Type B pancreatic cell (in vitro differentiated cells): ENCODE measurements at regions not wholly inside any gene's neighbourhood (a gene's known extent, or its start where the extent isn't known, plus 50 kb on each side); places are given as distances from the start of the nearest gene placed in this dataset.

Experiments used
- DNase-seq: peaks from one replicate; pipeline ENCODE4 v3.0.0; 2021; ENCODE audit warnings: mixed read lengths; ENCODE audit not compliant: unreplicated experiment; ENCODE audit errors: extremely low spot score
- H3K27ac Mint-ChIP-seq: 2 replicates; pipeline ENCODE4 v1.8.0; 2021; ENCODE audit warnings: mild to moderate bottlenecking, mixed read lengths
- H3K27me3 Mint-ChIP-seq: 2 replicates; pipeline ENCODE4 v1.8.0; 2021; ENCODE audit warnings: mixed read lengths
- H3K36me3 Mint-ChIP-seq: 2 replicates; pipeline ENCODE4 v1.8.0; 2021; ENCODE audit warnings: mixed read lengths
- H3K4me1 Mint-ChIP-seq: one replicate; pipeline ENCODE4 v1.8.0; 2021; ENCODE audit warnings: mixed read lengths; ENCODE audit not compliant: unreplicated experiment
- H3K4me3 Mint-ChIP-seq: 2 replicates; pipeline ENCODE4 v1.8.0; 2021; ENCODE audit warnings: mild to moderate bottlenecking, mixed read lengths
- H3K9me3 Mint-ChIP-seq: 2 replicates; pipeline ENCODE4 v1.8.0; 2021; ENCODE audit warnings: mixed read lengths
- CTCF ChIP-seq: fragments of 200-600 bp; sonication (generic); conservative IDR thresholded peaks from 2 replicates; pipeline ENCODE4 v1.5.0; 2021; ENCODE audit warnings: antibody characterized with exemption, mild to moderate bottlenecking

GRCh38 chr11:103651341-103651998 is 385.0 kb upstream of the DDI1 start:
- Mint-ChIP-seq H3K4me3 (no peak overlapping the region), H3K36me3 (peaks cover 4% of the 10 kb centered on the region), H3K4me1 (no peaks in the 10 kb centered on the region), H3K27ac (peak overlapping the region; percentile 52), H3K9me3 (peaks cover 17% of the 10 kb centered on the region), H3K27me3 (no peaks in the 10 kb centered on the region)
- no peak for DNase-seq
- no peak for TF ChIP-seq CTCF

- Mint-ChIP-seq H3K9me3 (peaks cover 17% of the 10 kb centered on the region), H3K27me3 (no peaks in the 10 kb centered on the region), H3K27ac (no peak overlapping the region), H3K4me3 (no peak overlapping the region), H3K4me1 (no peaks in the 10 kb centered on the region), H3K36me3 (peaks cover 4% of the 10 kb centered on the region)
- no peak for DNase-seq
- TF ChIP-seq CTCF: no peak
Observed at GRCh38 chr11:103652013-103652412, 384.4 kb upstream of the DDI1 start.

GRCh38 chr11:103656382-103656781 is 380.1 kb upstream of the DDI1 start:
- Mint-ChIP-seq H3K4me3 (no peak overlapping the region), H3K9me3 (peaks cover 14% of the 10 kb centered on the region), H3K4me1 (no peaks in the 10 kb centered on the region), H3K27me3 (no peaks in the 10 kb centered on the region), H3K36me3 (peaks cover 4% of the 10 kb centered on the region), H3K27ac (no peak overlapping the region)
- no peak for DNase-seq
- no peak for TF ChIP-seq CTCF

GRCh38 chr11:103659206-103659618 is 377.2 kb upstream of the DDI1 start:
- Mint-ChIP-seq H3K9me3 (peaks cover 4% of the 10 kb centered on the region), H3K4me1 (no peaks in the 10 kb centered on the region), H3K27ac (no peak overlapping the region), H3K4me3 (no peak overlapping the region), H3K36me3 (peaks cover 4% of the 10 kb centered on the region), H3K27me3 (no peaks in the 10 kb centered on the region)
- no peak for DNase-seq
- peak; percentile 36 for TF ChIP-seq CTCF

- no peak for DNase-seq
- no peak for TF ChIP-seq CTCF
- H3K4me3 Mint-ChIP-seq: no peak overlapping the region
- H3K27me3 Mint-ChIP-seq: no peaks in the 10 kb centered on the region
- peaks cover 4% of the 10 kb centered on the region for H3K9me3 Mint-ChIP-seq
- H3K4me1 Mint-ChIP-seq: no peaks in the 10 kb centered on the region
- H3K36me3 Mint-ChIP-seq: peaks cover 4% of the 10 kb centered on the region
- no peak overlapping the region for H3K27ac Mint-ChIP-seq
Observed at GRCh38 chr11:103659743-103660142, 376.7 kb upstream of the DDI1 start.
